ENCODE measurements at regions not wholly inside any gene's neighbourhood (a gene's known extent, or its start where the extent isn't known, plus 50 kb on each side); places are given as distances from the start of the nearest gene placed in this dataset.
"Not testable (repeated sequence)": the region's sequence is repeated elsewhere in the genome, so short reads cannot be mapped to it uniquely, and the experiment has no call there.

DNA sequence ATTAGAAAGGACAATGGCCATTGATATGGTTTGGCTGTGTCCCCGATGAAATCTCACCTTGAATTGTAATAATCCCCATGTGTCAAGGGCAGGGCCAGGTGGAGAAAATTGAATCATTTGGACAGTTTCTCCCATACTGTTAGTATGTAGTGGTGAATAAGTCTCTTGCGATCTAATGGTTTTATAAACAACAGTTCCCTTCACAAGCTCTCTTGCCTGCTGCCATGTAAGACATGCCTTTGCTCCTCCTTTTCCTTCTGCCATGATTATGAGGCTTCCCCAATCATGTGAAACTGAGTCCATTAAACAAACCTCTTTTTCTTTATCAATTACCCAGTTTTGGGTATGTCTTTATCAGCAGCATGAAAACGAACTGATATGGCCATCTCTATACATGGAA is 302.7 kb downstream of the SFMBT2 start:
- Histone ChIP-seq H3K4me3 (ENCODE audit: low read depth, low read length) (no peak overlapping the region), H3K36me3 (ENCODE audit: insufficient read depth) (no peaks in the 10 kb centered on the region), H3K27ac (ENCODE audit: low read depth) (no peak overlapping the region), H3K4me1 (ENCODE audit: insufficient read depth) (no peaks in the 10 kb centered on the region)
- DNase-seq (ENCODE audit: extremely low spot score): no peak
- WGBS: 94% methylated on average over 3 of the region's 3 CpGs

DNA sequence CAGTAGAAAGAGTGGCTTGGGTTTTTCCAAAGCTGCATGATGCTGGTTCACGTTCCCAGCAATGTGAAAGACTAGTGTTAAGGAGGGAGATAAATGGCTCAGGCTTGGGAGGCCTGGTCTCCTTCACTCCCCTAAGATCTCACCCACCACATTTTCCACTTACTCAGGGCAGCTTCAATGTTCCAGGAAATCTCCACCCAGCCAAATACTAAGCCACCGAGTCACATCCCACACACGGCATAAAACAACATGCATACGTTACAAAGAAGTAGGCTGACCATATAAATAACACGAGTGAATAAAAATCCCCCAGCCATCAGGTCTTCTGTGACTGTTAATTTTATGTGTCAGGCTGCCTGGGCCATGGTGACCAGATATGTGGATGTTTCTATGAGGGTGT is 303.5 kb downstream of the SFMBT2 start:
- 70% methylated on average over 5 of the region's 5 CpGs for WGBS
- no peaks in the 10 kb centered on the region for H3K4me1 ChIP-seq (ENCODE audit: insufficient read depth)
- no peak overlapping the region for H3K27ac ChIP-seq (ENCODE audit: low read depth)
- DNase-seq (ENCODE audit: extremely low spot score): no peak
- H3K4me3 ChIP-seq (ENCODE audit: low read depth, low read length): no peak overlapping the region
- H3K36me3 ChIP-seq (ENCODE audit: insufficient read depth): no peaks in the 10 kb centered on the region

DNA sequence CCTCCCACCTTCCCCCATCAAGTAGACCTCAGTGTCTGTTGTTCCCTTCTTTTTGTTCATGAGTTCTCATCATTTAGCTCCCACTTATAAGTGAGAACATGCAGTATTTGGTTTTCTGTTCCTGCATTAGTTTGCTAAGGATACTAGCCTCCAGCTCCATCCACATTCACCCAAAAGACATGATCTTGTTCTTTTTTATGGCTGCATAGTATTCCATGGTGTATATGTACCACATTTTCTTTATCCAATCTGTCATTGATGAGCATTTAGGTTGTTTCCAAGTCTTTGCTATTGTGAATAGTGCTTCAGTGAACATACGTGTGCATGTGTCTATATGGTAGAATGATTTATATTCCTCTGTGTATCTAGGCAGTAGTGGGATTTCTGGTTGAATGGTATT is 306.5 kb downstream of the SFMBT2 start:
- not testable (repeated sequence) for H3K27ac ChIP-seq (ENCODE audit: low read depth); H3K4me3 ChIP-seq (ENCODE audit: low read depth, low read length); H3K4me1 ChIP-seq (ENCODE audit: insufficient read depth); DNase-seq (ENCODE audit: extremely low spot score); H3K36me3 ChIP-seq (ENCODE audit: insufficient read depth)
- 98% methylated on average over 1 of the region's 1 CpG for WGBS

DNA sequence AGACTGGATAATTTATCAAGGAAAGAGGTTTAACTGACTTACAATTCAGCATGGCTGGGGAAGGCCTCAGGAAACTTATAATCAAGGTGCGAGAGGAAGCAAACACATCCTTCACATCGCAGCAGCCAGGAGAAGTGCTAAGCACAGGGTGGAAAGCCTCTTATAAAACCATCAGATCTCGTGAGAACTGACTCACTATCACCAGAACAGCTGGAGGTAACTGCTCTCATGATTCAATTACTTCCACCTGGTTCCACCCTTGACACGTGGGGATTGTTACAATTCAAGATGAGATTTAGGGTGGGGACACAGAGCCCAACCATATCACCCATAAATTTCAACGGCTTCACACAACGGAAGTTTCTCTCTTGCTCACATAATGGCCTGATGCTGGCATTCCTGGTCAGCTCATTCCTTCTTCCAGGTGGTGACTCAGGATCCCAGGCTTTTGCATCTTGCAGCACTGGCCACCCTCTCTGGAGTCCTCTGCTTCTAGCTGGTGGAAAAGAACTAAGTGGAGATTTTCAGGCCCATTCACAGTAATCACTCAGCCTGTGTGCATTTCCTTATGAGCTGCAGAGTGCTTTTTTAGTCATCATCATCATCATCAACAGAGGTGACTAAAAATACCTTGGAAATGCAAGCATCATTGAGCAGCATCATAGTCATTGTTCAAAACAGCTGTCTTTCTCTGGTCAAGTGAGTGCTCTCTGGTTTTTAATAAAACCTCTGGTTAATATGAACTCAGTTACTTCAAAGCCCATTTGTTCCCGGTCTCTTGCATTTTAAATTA is 308.1 kb downstream of the SFMBT2 start:
- no peaks in the 10 kb centered on the region for H3K36me3 ChIP-seq (ENCODE audit: insufficient read depth)
- DNase-seq (ENCODE audit: extremely low spot score): no peak
- 80% methylated on average over 7 of the region's 7 CpGs for WGBS
- no peak overlapping the region for H3K4me3 ChIP-seq (ENCODE audit: low read depth, low read length)
- H3K4me1 ChIP-seq (ENCODE audit: insufficient read depth): no peaks in the 10 kb centered on the region
- H3K27ac ChIP-seq (ENCODE audit: low read depth): no peak overlapping the region

DNA sequence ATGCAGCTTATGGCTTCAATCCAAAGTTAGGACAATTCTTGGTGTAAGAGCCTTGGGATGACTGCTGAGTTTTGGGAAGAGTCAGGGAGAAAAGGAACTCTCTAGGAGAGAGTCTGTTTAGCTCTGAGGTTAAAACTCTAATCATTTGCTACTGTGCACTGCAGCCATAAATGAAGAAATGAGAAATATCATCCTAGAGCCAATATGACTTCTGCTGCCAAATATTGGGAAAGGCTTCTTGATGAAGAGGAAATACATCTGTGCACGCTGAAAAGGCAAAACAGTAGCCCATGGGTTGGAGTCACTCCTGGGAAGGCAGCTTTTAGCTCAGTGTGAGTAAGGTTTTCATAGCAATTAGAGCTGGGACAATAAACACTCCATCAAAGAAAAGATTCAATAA is 308.8 kb downstream of the SFMBT2 start:
- Histone ChIP-seq H3K4me1 (ENCODE audit: insufficient read depth) (no peaks in the 10 kb centered on the region), H3K4me3 (ENCODE audit: low read depth, low read length) (no peak overlapping the region), H3K27ac (ENCODE audit: low read depth) (no peak overlapping the region), H3K36me3 (ENCODE audit: insufficient read depth) (no peaks in the 10 kb centered on the region)
- WGBS: 54% methylated on average over 1 of the region's 1 CpG
- DNase-seq (ENCODE audit: extremely low spot score): no peak

DNA sequence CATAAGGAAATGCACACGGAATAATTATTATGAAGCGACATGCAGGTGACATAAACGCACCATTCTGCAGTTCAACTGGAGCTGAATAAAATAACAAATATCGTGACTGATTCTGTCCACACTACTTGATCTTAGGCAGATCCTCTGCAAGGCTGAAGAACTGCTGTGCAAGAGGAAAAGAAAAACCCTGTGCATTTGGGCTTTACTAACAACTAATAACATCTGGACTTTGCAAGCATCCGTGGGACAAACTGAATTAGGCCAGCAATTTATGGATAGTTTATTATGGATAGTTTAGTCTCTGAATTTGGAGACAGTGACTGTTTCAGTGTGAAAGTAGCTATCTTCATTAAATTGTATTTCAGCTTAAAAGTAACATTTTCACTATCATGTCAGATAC is 309.4 kb downstream of the SFMBT2 start:
- no peaks in the 10 kb centered on the region for H3K4me1 ChIP-seq (ENCODE audit: insufficient read depth)
- no peak for DNase-seq (ENCODE audit: extremely low spot score)
- no peak overlapping the region for H3K4me3 ChIP-seq (ENCODE audit: low read depth, low read length)
- no peak overlapping the region for H3K27ac ChIP-seq (ENCODE audit: low read depth)
- 63% methylated on average over 5 of the region's 5 CpGs for WGBS
- H3K36me3 ChIP-seq (ENCODE audit: insufficient read depth): no peaks in the 10 kb centered on the region

DNA sequence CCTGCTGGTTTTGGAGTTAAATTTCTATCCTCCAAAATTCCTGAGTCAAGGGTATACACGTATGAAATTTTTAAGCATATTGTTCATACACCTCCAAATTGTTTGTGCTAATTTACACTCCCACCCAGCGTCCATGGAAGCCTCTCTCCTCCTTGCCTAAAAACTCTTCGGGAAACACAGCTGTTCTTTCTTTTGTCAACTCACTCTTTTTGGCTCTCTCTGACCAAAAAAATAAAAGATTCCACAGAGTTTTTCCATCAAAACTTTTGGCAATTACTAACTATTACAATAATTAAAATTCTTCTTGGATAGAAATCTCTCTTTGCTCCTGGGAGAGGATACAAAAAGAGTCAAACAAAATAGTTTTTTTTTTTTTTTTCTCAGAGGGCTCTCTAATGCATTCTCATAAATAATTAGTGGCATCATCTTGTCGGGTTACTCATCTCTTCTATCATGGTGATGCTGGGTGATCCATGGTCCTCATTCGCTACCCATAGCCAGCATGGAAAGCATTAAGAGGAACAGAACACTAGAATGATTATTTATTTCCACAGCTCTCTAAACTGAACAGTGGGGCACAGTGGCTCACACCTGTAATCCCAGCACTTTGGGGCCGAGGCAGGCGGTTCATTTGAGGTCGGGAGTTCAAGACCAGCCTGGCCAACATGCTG is 310.7 kb downstream of the SFMBT2 start:
- DNase-seq (ENCODE audit: extremely low spot score): no peak
- WGBS: 64% methylated on average over 8 of the region's 8 CpGs
- Histone ChIP-seq H3K36me3 (ENCODE audit: insufficient read depth) (no peaks in the 10 kb centered on the region), H3K4me3 (ENCODE audit: low read depth, low read length) (no peak overlapping the region), H3K4me1 (ENCODE audit: insufficient read depth) (no peaks in the 10 kb centered on the region), H3K27ac (ENCODE audit: low read depth) (no peak overlapping the region)

DNA sequence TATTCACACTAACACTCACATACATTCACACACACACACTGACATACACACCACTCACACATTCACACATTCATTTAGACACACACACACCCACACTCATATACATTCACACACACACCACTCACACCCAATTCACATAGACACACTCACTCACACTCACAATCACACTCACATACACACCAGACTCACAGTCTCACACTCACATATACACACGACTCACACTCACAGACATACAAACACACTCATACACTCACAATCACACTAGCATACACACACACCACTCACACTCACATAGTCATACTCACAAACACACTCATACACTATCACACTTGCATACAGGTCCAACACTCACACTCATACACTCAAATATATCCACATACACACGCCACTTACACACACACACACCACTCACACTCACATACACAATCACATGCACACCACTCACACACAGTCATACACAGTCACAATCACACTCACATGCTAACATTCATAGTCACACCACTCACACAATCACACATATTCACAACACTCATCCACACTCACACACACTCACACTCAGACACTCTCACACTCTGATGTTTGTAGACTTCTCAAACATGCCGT is 312.6 kb downstream of the SFMBT2 start:
- Histone ChIP-seq H3K4me1 (ENCODE audit: insufficient read depth) (no peaks in the 10 kb centered on the region), H3K27ac (ENCODE audit: low read depth) (no peak overlapping the region), H3K36me3 (ENCODE audit: insufficient read depth) (no peaks in the 10 kb centered on the region), H3K4me3 (ENCODE audit: low read depth, low read length) (no peak overlapping the region)
- no peak for DNase-seq (ENCODE audit: extremely low spot score)
- WGBS: 89% methylated on average over 3 of the region's 3 CpGs

DNA sequence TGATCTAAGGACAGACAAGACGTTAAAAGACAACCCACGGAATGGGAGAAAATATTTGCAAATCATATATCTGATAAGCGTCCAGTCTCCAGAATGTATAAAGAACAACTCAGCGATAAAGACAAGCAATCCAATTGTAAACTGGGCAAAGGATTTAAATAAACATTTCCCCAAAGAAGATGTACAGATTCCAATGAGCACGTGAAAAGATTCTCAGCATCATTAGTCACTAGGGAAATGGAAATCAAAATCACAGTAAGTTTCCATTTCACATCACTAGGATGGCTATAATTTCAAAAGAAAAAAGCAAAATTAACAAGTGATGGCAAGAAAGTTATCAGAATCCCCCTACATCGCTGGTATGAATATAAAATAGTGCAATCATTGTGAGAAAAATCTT is 316.1 kb downstream of the SFMBT2 start:
- 32% methylated on average over 6 of the region's 6 CpGs for WGBS
- H3K4me3 ChIP-seq (ENCODE audit: low read depth, low read length): no peak overlapping the region
- H3K36me3 ChIP-seq (ENCODE audit: insufficient read depth): no peaks in the 10 kb centered on the region
- H3K27ac ChIP-seq (ENCODE audit: low read depth): no peak overlapping the region
- H3K4me1 ChIP-seq (ENCODE audit: insufficient read depth): no peaks in the 10 kb centered on the region
- no peak for DNase-seq (ENCODE audit: extremely low spot score)

DNA sequence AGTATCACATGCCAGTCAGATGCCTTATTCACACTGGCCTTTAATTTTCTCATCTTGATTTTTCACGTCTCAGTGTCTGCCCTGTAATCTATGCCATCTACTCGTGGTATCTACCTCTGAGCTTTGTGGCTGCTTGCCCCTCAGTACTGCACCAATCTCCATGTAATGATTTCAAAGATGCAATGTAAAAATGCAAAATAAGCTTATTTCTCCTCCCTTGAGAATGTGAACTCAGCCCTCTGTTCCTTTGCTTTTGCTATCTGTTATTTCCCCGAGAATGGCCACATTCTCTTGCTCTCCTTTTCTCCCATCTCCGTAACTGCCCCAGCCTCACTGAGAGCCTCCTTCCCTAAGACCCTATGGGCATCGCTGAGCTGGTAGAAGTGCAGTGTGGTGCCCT is 317.5 kb downstream of the SFMBT2 start:
- H3K36me3 ChIP-seq (ENCODE audit: insufficient read depth): no peaks in the 10 kb centered on the region
- DNase-seq (ENCODE audit: extremely low spot score): no peak
- no peak overlapping the region for H3K4me3 ChIP-seq (ENCODE audit: low read depth, low read length)
- WGBS: 95% methylated on average over 5 of the region's 5 CpGs
- no peak overlapping the region for H3K27ac ChIP-seq (ENCODE audit: low read depth)
- no peaks in the 10 kb centered on the region for H3K4me1 ChIP-seq (ENCODE audit: insufficient read depth)

DNA sequence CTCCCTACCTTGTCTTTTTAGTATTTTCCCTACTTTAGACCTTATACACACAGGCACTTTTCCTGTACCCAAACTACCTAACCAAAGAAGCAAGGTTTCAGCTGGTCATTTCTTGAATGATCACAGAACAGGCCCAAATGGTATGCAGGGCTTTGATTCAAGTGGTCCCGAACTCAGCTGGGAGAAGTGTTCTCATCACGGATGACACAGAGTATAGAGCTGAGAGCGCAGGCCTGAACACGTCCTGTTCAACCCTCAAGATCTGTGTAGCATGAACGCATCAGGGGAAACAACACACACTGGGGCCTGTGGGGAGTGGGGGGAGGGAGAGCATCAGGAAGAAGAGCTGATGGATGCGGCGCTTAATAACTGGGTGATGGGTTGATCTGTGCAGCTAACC is 318.2 kb downstream of the SFMBT2 start:
- Histone ChIP-seq H3K4me3 (ENCODE audit: low read depth, low read length) (no peak overlapping the region), H3K4me1 (ENCODE audit: insufficient read depth) (no peaks in the 10 kb centered on the region), H3K36me3 (ENCODE audit: insufficient read depth) (no peaks in the 10 kb centered on the region), H3K27ac (ENCODE audit: low read depth) (no peak overlapping the region)
- 91% methylated on average over 7 of the region's 7 CpGs for WGBS
- no peak for DNase-seq (ENCODE audit: extremely low spot score)

DNA sequence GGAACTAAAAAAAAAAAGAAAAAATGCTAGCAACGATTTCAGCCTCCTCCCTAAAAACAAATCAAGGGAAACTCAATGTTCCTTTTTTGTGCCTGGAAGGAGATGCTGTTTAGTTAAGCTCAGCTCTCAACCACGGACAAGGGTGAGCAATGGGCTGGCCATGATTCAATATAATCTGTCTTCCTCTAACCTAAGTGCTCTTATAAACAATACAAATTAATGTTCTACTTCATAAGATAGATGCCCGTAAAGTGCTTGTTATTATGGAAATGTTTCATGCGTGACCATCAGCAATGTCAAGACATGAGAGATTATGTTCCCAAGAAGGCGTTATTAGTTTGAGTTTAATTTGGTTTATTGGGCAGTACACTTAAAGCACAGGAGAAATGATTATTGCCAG is 320.3 kb downstream of the SFMBT2 start:
- no peak for DNase-seq (ENCODE audit: extremely low spot score)
- WGBS: 36% methylated on average over 5 of the region's 5 CpGs
- Histone ChIP-seq H3K4me1 (ENCODE audit: insufficient read depth) (peaks cover 2% of the 10 kb centered on the region), H3K36me3 (ENCODE audit: insufficient read depth) (no peaks in the 10 kb centered on the region), H3K27ac (ENCODE audit: low read depth) (peak overlapping the region; percentile 43), H3K4me3 (ENCODE audit: low read depth, low read length) (no peak overlapping the region)

DNA sequence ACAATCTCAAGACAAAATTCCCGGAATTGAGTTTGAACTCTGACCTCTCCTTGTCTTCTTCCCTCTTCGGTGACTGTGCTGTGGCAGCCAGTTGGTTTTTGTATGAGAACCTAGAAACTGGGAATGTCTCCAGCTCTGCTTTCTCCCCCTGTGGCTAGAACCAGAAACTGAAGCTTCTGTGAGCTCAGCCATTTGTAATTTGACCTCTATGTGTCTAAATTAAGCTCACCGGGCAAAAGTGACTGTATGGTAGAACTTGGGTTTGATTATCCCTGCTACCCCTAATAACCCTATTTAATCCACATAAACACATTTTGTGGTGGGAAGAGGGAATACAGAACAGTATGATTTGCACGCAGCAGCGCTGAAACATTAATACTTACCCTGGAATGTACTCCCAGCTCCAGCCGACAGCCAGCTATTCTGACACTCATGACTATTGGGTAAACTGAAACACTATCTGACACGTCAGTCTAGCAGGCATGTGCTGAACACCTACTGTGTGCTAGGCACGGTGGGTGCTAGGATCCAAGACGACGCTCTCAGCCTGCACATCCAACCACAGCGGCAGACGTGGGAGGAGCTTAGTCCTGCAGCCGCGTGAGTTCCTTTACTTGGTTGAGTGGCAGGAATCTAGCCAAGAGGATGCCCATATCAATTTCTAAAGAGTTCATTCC is 324.8 kb downstream of the SFMBT2 start:
- Histone ChIP-seq H3K4me1 (ENCODE audit: insufficient read depth) (peaks cover 2% of the 10 kb centered on the region), H3K36me3 (ENCODE audit: insufficient read depth) (no peaks in the 10 kb centered on the region), H3K4me3 (ENCODE audit: low read depth, low read length) (no peak overlapping the region), H3K27ac (ENCODE audit: low read depth) (no peak overlapping the region)
- DNase-seq (ENCODE audit: extremely low spot score): no peak
- 78% methylated on average over 14 of the region's 14 CpGs for WGBS

Measured in urinary bladder (tissue), 3 donors.